DOHH2 (cell line): ENCODE measurements at regions not wholly inside any gene's neighbourhood (a gene's known extent, or its start where the extent isn't known, plus 50 kb on each side); places are given as distances from the start of the nearest gene placed in this dataset.

Experiments used
- EZH2phosphoT487 ChIP-seq: fragments of 200-600 bp; sonication (generic); IDR thresholded peaks from 2 replicates; pipeline ENCODE4 v1.6.1; 2017; ENCODE audit warnings: borderline replicate concordance, mild to moderate bottlenecking, antibody characterized with exemption, low read length, moderate library complexity, mixed read lengths
- TF ChIP-seq, protein P1 (sequence below): fragments of 200-600 bp; sonication (generic); IDR thresholded peaks from one replicate; pipeline ENCODE4 v1.5.1; 2014; ENCODE audit warnings: antibody characterized with exemption, mild to moderate bottlenecking, low read depth, low read length; ENCODE audit not compliant: poor library complexity, severe bottlenecking

DNA sequence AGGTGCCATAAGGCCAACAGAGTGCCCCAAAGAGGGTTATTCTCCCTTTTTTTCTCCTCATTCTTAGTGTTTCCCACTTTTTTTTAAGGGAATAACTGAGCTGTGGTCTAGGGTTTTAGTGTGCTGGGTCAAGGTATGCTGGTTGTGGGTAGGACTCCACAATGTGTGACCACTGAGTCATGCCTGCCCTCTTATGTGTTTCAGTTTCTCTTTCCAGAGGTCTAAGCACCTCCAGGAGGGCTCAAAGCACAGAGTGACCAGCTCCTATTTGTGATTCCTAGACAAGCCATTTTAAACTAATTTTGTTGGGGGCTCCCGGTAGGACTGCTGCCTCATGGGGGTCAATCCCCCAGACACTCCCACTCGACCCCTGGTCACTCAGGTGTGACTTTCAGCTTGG, 80.5 kb upstream of the GC start:
- TF ChIP-seq, protein P1, sequence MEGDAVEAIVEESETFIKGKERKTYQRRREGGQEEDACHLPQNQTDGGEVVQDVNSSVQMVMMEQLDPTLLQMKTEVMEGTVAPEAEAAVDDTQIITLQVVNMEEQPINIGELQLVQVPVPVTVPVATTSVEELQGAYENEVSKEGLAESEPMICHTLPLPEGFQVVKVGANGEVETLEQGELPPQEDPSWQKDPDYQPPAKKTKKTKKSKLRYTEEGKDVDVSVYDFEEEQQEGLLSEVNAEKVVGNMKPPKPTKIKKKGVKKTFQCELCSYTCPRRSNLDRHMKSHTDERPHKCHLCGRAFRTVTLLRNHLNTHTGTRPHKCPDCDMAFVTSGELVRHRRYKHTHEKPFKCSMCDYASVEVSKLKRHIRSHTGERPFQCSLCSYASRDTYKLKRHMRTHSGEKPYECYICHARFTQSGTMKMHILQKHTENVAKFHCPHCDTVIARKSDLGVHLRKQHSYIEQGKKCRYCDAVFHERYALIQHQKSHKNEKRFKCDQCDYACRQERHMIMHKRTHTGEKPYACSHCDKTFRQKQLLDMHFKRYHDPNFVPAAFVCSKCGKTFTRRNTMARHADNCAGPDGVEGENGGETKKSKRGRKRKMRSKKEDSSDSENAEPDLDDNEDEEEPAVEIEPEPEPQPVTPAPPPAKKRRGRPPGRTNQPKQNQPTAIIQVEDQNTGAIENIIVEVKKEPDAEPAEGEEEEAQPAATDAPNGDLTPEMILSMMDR = no peak
- no peak for TF ChIP-seq EZH2phosphoT487
